Lower leg skin (tissue), 3 donors: ENCODE measurements at regions not wholly inside any gene's neighbourhood (a gene's known extent, or its start where the extent isn't known, plus 50 kb on each side); places are given as distances from the start of the nearest gene placed in this dataset.
"Not testable (repeated sequence)": the region's sequence is repeated elsewhere in the genome, so short reads cannot be mapped to it uniquely, and the experiment has no call there.

ENCODE experiments used
- POLR2A ChIP-seq, 2 donors: fragments of 450-650 bp; IDR thresholded peaks; one replicate each; pipeline ENCODE4 v1.6.1; 2016 to 2017; ENCODE audit warnings: antibody characterized with exemption in 2 of 2, mild to moderate bottlenecking in 1 of 2, moderate library complexity in 1 of 2
- TF ChIP-seq, protein P1 (sequence below), 3 donors: fragments of 450-650 bp; IDR thresholded peaks; one replicate each; pipeline ENCODE4 v1.5.1; 2016; ENCODE audit warnings: antibody characterized with exemption in 3 of 3, mild to moderate bottlenecking in 3 of 3, moderate library complexity in 2 of 3

DNA sequence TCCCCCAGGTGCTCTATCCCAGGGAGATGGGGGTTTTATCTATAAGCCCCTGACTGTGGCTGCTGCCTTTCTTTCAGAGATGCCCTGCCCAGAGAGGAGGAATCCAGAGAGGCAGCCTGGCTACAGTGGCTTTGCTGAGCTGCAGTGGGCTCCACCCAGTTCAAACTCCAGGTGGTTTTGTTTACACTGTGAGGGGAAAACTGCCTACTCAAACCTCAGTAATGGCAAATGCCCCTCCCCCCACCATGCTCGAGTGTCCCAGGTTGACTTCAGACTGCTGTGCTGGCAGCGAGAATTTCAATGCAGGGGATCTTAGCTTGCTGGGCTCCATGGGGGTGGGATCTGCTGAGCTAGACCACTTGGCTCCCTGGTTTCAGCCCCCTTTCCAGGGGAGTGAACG lies 419.6 kb upstream of the CASK start:
- not testable (repeated sequence) for TF ChIP-seq POLR2A (IDR thresholded peaks at IDR 0.05)
- TF ChIP-seq, protein P1, sequence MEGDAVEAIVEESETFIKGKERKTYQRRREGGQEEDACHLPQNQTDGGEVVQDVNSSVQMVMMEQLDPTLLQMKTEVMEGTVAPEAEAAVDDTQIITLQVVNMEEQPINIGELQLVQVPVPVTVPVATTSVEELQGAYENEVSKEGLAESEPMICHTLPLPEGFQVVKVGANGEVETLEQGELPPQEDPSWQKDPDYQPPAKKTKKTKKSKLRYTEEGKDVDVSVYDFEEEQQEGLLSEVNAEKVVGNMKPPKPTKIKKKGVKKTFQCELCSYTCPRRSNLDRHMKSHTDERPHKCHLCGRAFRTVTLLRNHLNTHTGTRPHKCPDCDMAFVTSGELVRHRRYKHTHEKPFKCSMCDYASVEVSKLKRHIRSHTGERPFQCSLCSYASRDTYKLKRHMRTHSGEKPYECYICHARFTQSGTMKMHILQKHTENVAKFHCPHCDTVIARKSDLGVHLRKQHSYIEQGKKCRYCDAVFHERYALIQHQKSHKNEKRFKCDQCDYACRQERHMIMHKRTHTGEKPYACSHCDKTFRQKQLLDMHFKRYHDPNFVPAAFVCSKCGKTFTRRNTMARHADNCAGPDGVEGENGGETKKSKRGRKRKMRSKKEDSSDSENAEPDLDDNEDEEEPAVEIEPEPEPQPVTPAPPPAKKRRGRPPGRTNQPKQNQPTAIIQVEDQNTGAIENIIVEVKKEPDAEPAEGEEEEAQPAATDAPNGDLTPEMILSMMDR (IDR thresholded peaks at IDR 0.05) = not testable (repeated sequence)
